LNCaP clone FGC (cell line): ENCODE measurements at regions not wholly inside any gene's neighbourhood (a gene's known extent, or its start where the extent isn't known, plus 50 kb on each side); places are given as distances from the start of the nearest gene placed in this dataset.
A peak's percentile ranks its signal among the peaks of the same experiment; 100 is the strongest.

ENCODE experiments used
- DNase-seq: peaks from one replicate; pipeline ENCODE4 v3.0.0-alpha.2; 2011; ENCODE audit warnings: low read depth
- H3K4me3 ChIP-seq: 2 replicates; pipeline ENCODE4 v1.5.1; 2011; ENCODE audit warnings: mild to moderate bottlenecking, low read depth, low read length, control low read depth
- CTCF ChIP-seq: IDR thresholded peaks from 2 replicates; pipeline ENCODE4 v1.5.1; 2012; ENCODE audit warnings: mild to moderate bottlenecking; ENCODE audit not compliant: control insufficient read depth, insufficient read depth; ENCODE audit errors: extremely low read depth

GRCh38 chr3:76096836-76097588 lies 311.7 kb upstream of the ZNF717 start:
- DNase-seq: no peak
- H3K4me3 ChIP-seq: no peak overlapping the region
- TF ChIP-seq CTCF: no peak

DNA sequence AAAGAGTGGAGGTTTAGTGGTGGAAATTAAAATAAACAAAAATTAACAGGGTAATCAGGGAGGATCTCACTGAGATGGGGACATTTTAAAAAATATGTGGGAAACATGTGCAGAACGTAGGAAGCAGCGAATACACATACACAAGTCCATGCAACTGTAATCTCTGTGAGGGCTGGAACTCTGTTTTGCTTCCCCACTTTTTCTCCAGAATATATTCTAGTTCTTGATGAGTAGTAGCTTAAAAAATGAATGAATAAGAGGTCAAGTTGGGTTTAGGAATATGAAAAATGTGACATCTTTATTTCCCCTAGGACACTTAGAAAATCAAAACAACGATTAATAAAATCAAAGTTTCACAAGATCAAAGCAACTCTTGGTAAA lies 312.2 kb upstream of the ZNF717 start:
- no peak for DNase-seq
- TF ChIP-seq CTCF: no peak
- no peak overlapping the region for H3K4me3 ChIP-seq

- H3K4me3 ChIP-seq: no peak overlapping the region
- TF ChIP-seq CTCF: no peak
- no peak for DNase-seq
Measured at GRCh38 chr3:76099956-76100355, 314.6 kb upstream of the ZNF717 start.

GRCh38 chr3:76107935-76108570 lies 322.7 kb upstream of the ZNF717 start:
- TF ChIP-seq CTCF: peak; percentile 78
- DNase-seq: peak; percentile 14
- H3K4me3 ChIP-seq: no peak overlapping the region

- no peak overlapping the region for H3K4me3 ChIP-seq
- no peak for TF ChIP-seq CTCF
- no peak for DNase-seq
Measured at GRCh38 chr3:76111808-76112207, 326.5 kb upstream of the ZNF717 start.

GRCh38 chr3:76122007-76122406 lies 336.7 kb upstream of the ZNF717 start:
- no peak overlapping the region for H3K4me3 ChIP-seq
- no peak for TF ChIP-seq CTCF
- no peak for DNase-seq
